GM12878 (cell line): ENCODE measurements at regions not wholly inside any gene's neighbourhood (a gene's known extent, or its start where the extent isn't known, plus 50 kb on each side); places are given as distances from the start of the nearest gene placed in this dataset.

Source experiments
- ATAC-seq: fragments of 200-7000 bp; cut with Tn5 transposase; 3 replicates; pipeline ENCODE4 v1.9.1; 2020; ENCODE audit warnings: mild to moderate bottlenecking, moderate library complexity
- BruUV-seq: library from RNA; stranded (reverse); fragments of 400-500 nt; replicated peaks from 2 replicates; lab custom pipeline; 2021; lab: Mats Ljungman, UMichigan
- CTCF ChIA-PET: fragments of 300-600 bp; sonication (Branson Sonifier 250); formaldehyde crosslinking; extraction: SDS; loops from one replicate; lab custom pipeline; 2021; ENCODE audit warnings: inconsistent platforms; lab: Yijun Ruan, JAX
- POLR2A ChIA-PET: fragments of 350-600 bp; formaldehyde crosslinking; extraction: SDS; loops from one replicate; lab custom pipeline; 2021; ENCODE audit warnings: inconsistent platforms; lab: Charles Lee
- RAD21 ChIA-PET: fragments of 300-600 bp; sonication (Branson Sonifier 250); formaldehyde crosslinking; loops from one replicate; lab custom pipeline; 2023; ENCODE audit warnings: antibody characterized with exemption; ENCODE audit not compliant: unreplicated experiment; lab: Charles Lee
- SMC1A ChIA-PET: fragments of 300-600 bp; sonication (Branson Sonifier 250); formaldehyde crosslinking; loops from one replicate; lab custom pipeline; 2023; ENCODE audit not compliant: unreplicated experiment, uncharacterized antibody; lab: Charles Lee
- DNase-seq: peaks from one replicate; pipeline ENCODE4 v3.0.0-alpha.2; 2011; ENCODE audit warnings: low read depth, low spot score
- FAIRE-seq: peaks from 3 replicates; lab custom pipeline; 2011; peaks lifted over from hg19 to GRCh38; lab: Jason Lieb, UNC
- H2AFZ ChIP-seq: 2 replicates; pipeline ENCODE4 v1.6.0; 2011; ENCODE audit warnings: low read depth, low read length, control low read depth; ENCODE audit not compliant: control insufficient read depth
- H3K27ac ChIP-seq: 2 replicates; pipeline ENCODE4 v1.5.1; 2011; ENCODE audit warnings: control low read depth; ENCODE audit not compliant: control insufficient read depth, insufficient read depth
- H3K27me3 ChIP-seq, 2 experiments: replicated peaks in 1 of 2; 2 replicates each; pipeline versions ENCODE4 v1.6.0 to v1.6.1; 2011; ENCODE audit warnings: low read length in 1 of 2; ENCODE audit not compliant: control insufficient read depth in 2 of 2, insufficient read depth in 2 of 2
- H3K36me3 ChIP-seq, 2 experiments: 2 replicates each; pipeline ENCODE4 v1.5.1; 2011; ENCODE audit warnings: low read length in 1 of 2; ENCODE audit not compliant: control insufficient read depth in 2 of 2, insufficient read depth in 2 of 2
- H3K4me1 ChIP-seq: 2 replicates; pipeline ENCODE4 v1.6.1; 2011; ENCODE audit warnings: mild to moderate bottlenecking, low read length, moderate library complexity, mixed read lengths; ENCODE audit not compliant: control insufficient read depth, insufficient read depth
- H3K4me2 ChIP-seq: 2 replicates; pipeline ENCODE4 v1.6.0; 2011; ENCODE audit warnings: control low read depth; ENCODE audit not compliant: control insufficient read depth, insufficient read depth
- H3K4me3 ChIP-seq: fragments of 200-600 bp; sonication (generic); 2 replicates; pipeline ENCODE4 v1.5.1; 2016
- H3K79me2 ChIP-seq: 2 replicates; pipeline ENCODE4 v1.6.0; 2011; ENCODE audit warnings: low read length; ENCODE audit not compliant: control insufficient read depth, insufficient read depth
- H3K9ac ChIP-seq: 2 replicates; pipeline ENCODE4 v1.8.0; 2011; ENCODE audit warnings: low read length, control low read depth, mixed read lengths; ENCODE audit not compliant: control insufficient read depth, insufficient read depth
- H3K9me3 ChIP-seq: replicated peaks from 3 replicates; pipeline ENCODE4 v1.5.1; 2011; ENCODE audit warnings: mild to moderate bottlenecking, low read length; ENCODE audit not compliant: control insufficient read depth, insufficient read depth
- H4K20me1 ChIP-seq: 2 replicates; pipeline ENCODE4 v1.6.0; 2011; ENCODE audit not compliant: control insufficient read depth, insufficient read depth
- BACH1 ChIP-seq: fragments of 450-650 bp; IDR thresholded peaks from 2 replicates; pipeline ENCODE4 v1.6.1; 2017; ENCODE audit warnings: mild to moderate bottlenecking, borderline replicate concordance
- CEBPB ChIP-seq, 2 experiments: fragments of 150-350 bp in 1 of 2; IDR thresholded peaks; 2 replicates each; pipeline ENCODE4 v1.6.1; 2012 to 2014; ENCODE audit warnings: low read depth in 2 of 2, low read length in 2 of 2, borderline replicate concordance in 1 of 2, inconsistent platforms in 1 of 2
- EGR1 ChIP-seq, 2 experiments: IDR thresholded peaks; 1 replicate in 1 of 2; 2 replicates in 1 of 2; pipeline ENCODE4 v1.6.1; 2011 to 2012; ENCODE audit warnings: low read depth in 2 of 2, low read length in 2 of 2, borderline replicate concordance in 1 of 2, mild to moderate bottlenecking in 1 of 2, moderate library complexity in 1 of 2
- EZH2 ChIP-seq: IDR thresholded peaks from 2 replicates; pipeline ENCODE4 v1.6.1; 2012; ENCODE audit warnings: low read depth, mild to moderate bottlenecking, control low read depth, inconsistent platforms, low read length, borderline replicate concordance; ENCODE audit not compliant: control insufficient read depth
- FOXM1 ChIP-seq: IDR thresholded peaks from 2 replicates; pipeline ENCODE4 v1.6.1; 2012; ENCODE audit warnings: low read depth, mild to moderate bottlenecking, inconsistent platforms, low read length, moderate library complexity
- GABPA ChIP-seq: IDR thresholded peaks from 2 replicates; pipeline ENCODE4 v1.6.1; 2014; ENCODE audit warnings: antibody characterized with exemption, low read depth, mild to moderate bottlenecking, inconsistent platforms
- MTA2 ChIP-seq: fragments of 450-650 bp; IDR thresholded peaks from 2 replicates; pipeline ENCODE4 v1.6.1; 2016; ENCODE audit warnings: low read depth, mild to moderate bottlenecking, moderate library complexity
- NR2C2 ChIP-seq: IDR thresholded peaks from 2 replicates; pipeline ENCODE4 v1.6.1; 2011; ENCODE audit warnings: borderline replicate concordance, low read depth; ENCODE audit not compliant: control insufficient read depth, insufficient read length
- NRF1 ChIP-seq: conservative IDR thresholded peaks from 2 replicates; pipeline ENCODE4 v1.6.1; 2011; ENCODE audit warnings: mild to moderate bottlenecking, low read depth, low read length, improper control_type of control experiment
- POLR2A ChIP-seq: IDR thresholded peaks from 2 replicates; pipeline ENCODE4 v1.6.1; 2011; ENCODE audit warnings: low read depth, mild to moderate bottlenecking, low read length
- SP1 ChIP-seq: IDR thresholded peaks from one replicate; pipeline ENCODE4 v1.6.1; 2011; ENCODE audit warnings: low read depth, low read length
- TCF12 ChIP-seq: IDR thresholded peaks from 2 replicates; pipeline ENCODE4 v1.6.1; 2011; ENCODE audit warnings: low read depth, mild to moderate bottlenecking, low read length
- ZNF217 ChIP-seq: fragments of 450-650 bp; IDR thresholded peaks from 2 replicates; pipeline ENCODE4 v1.6.1; 2017; ENCODE audit warnings: antibody characterized with exemption, mild to moderate bottlenecking
- WGBS: methylation state at CpG from one replicate; pipeline ENCODE4 v1.1.6; 2016; ENCODE audit warnings: low lambda C conversion rate; ENCODE audit not compliant: insufficient replicate concordance, insufficient coverage; ENCODE audit errors: missing lambda C conversion rate; 5-methylcytosine and 5-hydroxymethylcytosine counted together
- in situ Hi-C: fragments of 300-500 bp; cut with MboI; formaldehyde crosslinking; loops from 9 replicates; pipeline ENCODE4 v1.14.3; 2018; ENCODE audit warnings: mixed read lengths
- intact Hi-C: fragments of 100-400 bp; cut with micrococcal nuclease; formaldehyde crosslinking; loops from one replicate; pipeline ENCODE4 v1.14.2; 2022; ENCODE audit not compliant: unreplicated experiment

DNA sequence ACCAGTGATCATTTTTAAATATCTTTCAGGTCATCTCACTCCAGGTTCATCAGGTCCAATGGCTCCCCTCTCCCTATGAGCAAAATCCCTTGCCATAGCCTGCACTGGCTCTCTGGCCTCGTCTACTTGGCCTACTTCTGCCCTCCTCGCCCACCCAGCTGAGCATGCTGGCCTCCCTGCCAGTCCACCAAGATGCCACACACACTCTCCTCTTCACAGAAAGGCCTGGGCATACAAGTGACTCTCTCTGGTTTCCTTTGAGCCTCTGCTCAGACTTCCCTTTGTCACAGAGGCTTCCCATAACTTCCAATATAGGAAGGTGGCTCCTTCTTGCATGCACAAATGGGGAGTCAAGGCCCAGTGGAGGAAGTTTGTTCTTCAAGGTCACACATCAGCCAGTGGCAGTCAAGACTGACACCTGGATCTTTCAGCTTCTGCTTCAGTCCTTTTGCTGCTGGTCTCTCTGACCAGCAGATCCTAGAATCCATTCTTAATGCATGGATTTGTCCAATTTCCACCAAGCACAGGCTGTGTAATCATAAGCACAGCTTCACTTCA, 223.2 kb upstream of the HES1 start:
- Histone ChIP-seq H3K9ac (no peak overlapping the region), H3K4me1 (peaks cover 5% of the 10 kb centered on the region), H4K20me1 (no peaks in the 10 kb centered on the region), H3K9me3 (peaks cover 5% of the 10 kb centered on the region), H3K4me3 (no peak overlapping the region), H3K79me2 (no peaks in the 10 kb centered on the region), H3K27ac (no peak overlapping the region), H3K36me3 (no peaks in the 10 kb centered on the region), H3K4me2 (no peak overlapping the region), H2AFZ (no peak overlapping the region), H3K27me3 (no peaks in the 10 kb centered on the region; a peak in 1 of 4 replicates)
- intact Hi-C loops (no loop called here), in situ Hi-C loops (no loop called here)
- no peak for TF ChIP-seq GABPA
- no peak for TF ChIP-seq CEBPB (IDR thresholded peaks at IDR 0.05; ENCODE audit: borderline replicate concordance in 1 of 2, low read depth in 2 of 2, low read length in 2 of 2)
- TF ChIP-seq EGR1 (IDR thresholded peaks at IDR 0.05; ENCODE audit: borderline replicate concordance in 1 of 2, low read depth in 2 of 2, low read length in 2 of 2) = no peak
- TF ChIP-seq SP1 = no peak
- TF ChIP-seq NR2C2 = no peak
- TF ChIP-seq EZH2 = no peak
- no peak for TF ChIP-seq MTA2
- no peak for TF ChIP-seq NRF1
- TF ChIP-seq TCF12 = no peak
- no peak for TF ChIP-seq FOXM1
- TF ChIP-seq ZNF217 = no peak
- no peak for TF ChIP-seq POLR2A
- TF ChIP-seq BACH1 = no peak
- CTCF ChIA-PET = no interaction called here
- no TSS peak for BruUV-seq
- SMC1A ChIA-PET = no interaction called here
- RAD21 ChIA-PET = no interaction called here
- POLR2A ChIA-PET = no interaction called here
- FAIRE-seq (no peak), ATAC-seq (no peak), DNase-seq (no peak)
- WGBS = 0% methylated on average over 2 of the region's 2 CpGs
